HEK293 (cell line): ENCODE measurements at regions not wholly inside any gene's neighbourhood (a gene's known extent, or its start where the extent isn't known, plus 50 kb on each side); places are given as distances from the start of the nearest gene placed in this dataset.

Source experiments
- CTCF ChIP-seq: fragments of 450-650 bp; formaldehyde crosslinking; IDR thresholded peaks from 2 replicates; pipeline ENCODE4 v1.5.1; 2016; ENCODE audit warnings: missing biosample characterization, missing genetic modification characterization
- HOXA7 ChIP-seq: sonication (generic); formaldehyde crosslinking; IDR thresholded peaks from 2 replicates; pipeline ENCODE4 v1.8.1; 2022; ENCODE audit warnings: missing genetic modification reagents, borderline replicate concordance
- IKZF3 ChIP-seq: fragments of 450-650 bp; IDR thresholded peaks from 2 replicates; pipeline ENCODE4 v1.5.0; 2018; ENCODE audit warnings: missing biosample characterization, mild to moderate bottlenecking, missing genetic modification characterization, moderate library complexity
- KLF17 ChIP-seq: fragments of 450-650 bp; formaldehyde crosslinking; IDR thresholded peaks from 2 replicates; pipeline ENCODE4 v1.5.1; 2016; ENCODE audit warnings: missing biosample characterization, missing genetic modification characterization
- KLF8 ChIP-seq: fragments of 450-650 bp; formaldehyde crosslinking; IDR thresholded peaks from 2 replicates; pipeline ENCODE4 v1.5.1; 2016; ENCODE audit warnings: missing biosample characterization, missing genetic modification characterization
- KLF9 ChIP-seq: fragments of 450-650 bp; formaldehyde crosslinking; IDR thresholded peaks from 2 replicates; pipeline ENCODE4 v1.5.1; 2016; ENCODE audit warnings: missing biosample characterization, missing genetic modification characterization, low read depth
- MYNN ChIP-seq: fragments of 450-650 bp; formaldehyde crosslinking; IDR thresholded peaks from 2 replicates; pipeline ENCODE4 v1.5.1; 2016; ENCODE audit warnings: missing biosample characterization, missing genetic modification characterization, borderline replicate concordance
- ZNF596 ChIP-seq: fragments of 450-650 bp; IDR thresholded peaks from 2 replicates; pipeline ENCODE4 v1.5.0; 2018; ENCODE audit warnings: missing biosample characterization, mild to moderate bottlenecking, missing genetic modification characterization, moderate library complexity

GRCh38 chr2:160561551-160562295 is 68.1 kb upstream of the RBMS1 start:
- TF ChIP-seq MYNN (tag by site-specific recombination) (no peak), CTCF (tag by site-specific recombination) (no peak), HOXA7 (CRISPR knock-in tag) (no peak), KLF9 (no peak), KLF8 (tag by site-specific recombination) (no peak), ZNF596 (no peak), IKZF3 (no peak), KLF17 (tag by site-specific recombination) (no peak)
